HG03196 (cell line): ENCODE measurements at regions not wholly inside any gene's neighbourhood (a gene's known extent, or its start where the extent isn't known, plus 50 kb on each side); places are given as distances from the start of the nearest gene placed in this dataset.
"Not testable (repeated sequence)": the region's sequence is repeated elsewhere in the genome, so short reads cannot be mapped to it uniquely, and the experiment has no call there.

Experiments
- ATAC-seq: cut with Tn5 transposase; IDR thresholded peaks from one replicate; pipeline ENCODE4 v1.9.1; 2021; ENCODE audit not compliant: unreplicated experiment

DNA sequence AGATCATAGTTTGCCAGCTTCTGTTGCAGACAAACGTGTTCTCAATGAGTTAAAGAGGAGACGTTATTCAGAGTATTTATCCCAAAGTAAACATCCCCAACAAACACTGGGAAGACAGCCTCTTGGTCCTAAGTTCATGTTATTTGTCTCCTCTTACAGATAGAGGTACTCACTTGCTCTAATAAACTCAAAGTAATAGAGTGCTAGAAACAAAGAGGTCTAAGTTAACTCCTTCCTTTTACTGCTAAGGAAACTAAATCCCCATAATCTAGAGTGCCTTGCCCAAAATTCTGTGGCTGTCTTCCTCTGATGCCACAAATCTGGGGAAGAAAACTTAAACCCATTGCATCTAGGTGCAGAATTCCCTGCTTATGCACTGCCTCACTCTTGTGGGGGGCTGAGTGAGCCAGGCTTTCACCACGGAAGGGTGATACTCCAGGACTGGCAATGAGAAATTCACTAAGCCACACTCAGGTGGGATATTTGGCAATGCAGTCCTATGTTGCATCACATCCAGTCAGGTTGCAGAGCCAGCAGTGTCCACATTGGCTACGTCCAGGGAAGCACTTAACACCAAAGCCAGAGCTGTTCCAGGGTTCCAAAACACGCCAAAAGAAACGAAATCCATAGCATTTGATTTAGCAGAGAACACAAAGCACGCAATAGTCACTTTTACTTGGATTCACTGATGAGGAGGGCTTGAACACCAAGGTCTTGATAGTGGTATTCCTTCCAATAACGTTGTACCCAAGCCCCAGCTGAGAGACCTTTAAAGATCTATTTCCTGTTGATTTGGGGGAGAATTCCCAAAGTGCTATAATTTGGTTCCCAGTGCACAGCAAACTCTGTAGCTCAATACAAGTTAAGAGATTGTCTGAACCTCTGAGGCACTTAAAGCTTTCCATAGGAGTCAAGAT is 81.0 kb upstream of the FOXQ1 start:
- no peak for ATAC-seq

GRCh38 chr6:1230281-1230680 is 81.6 kb upstream of the FOXQ1 start:
- no peak for ATAC-seq

- no peak for ATAC-seq
Measured at GRCh38 chr6:1229808-1230207, 82.1 kb upstream of the FOXQ1 start.

DNA sequence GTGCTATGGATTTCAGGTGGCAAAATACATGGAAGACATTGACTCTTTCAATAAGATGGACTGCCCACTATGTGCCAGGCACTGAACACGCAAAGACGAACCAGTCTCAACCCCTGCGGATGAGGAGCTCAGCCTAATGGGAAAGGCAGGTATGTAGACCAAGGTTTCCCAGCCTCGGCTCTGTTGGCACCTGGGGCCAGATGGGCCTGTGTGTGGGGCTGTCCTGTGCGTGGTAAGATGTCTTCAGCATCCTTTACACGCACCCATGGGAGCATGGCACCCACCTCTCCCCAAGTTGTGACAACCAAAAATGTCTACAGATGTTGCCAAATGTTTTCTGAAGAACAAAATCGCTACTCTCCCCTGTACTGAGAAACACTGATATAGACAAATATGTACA is 82.6 kb upstream of the FOXQ1 start:
- no peak for ATAC-seq

DNA sequence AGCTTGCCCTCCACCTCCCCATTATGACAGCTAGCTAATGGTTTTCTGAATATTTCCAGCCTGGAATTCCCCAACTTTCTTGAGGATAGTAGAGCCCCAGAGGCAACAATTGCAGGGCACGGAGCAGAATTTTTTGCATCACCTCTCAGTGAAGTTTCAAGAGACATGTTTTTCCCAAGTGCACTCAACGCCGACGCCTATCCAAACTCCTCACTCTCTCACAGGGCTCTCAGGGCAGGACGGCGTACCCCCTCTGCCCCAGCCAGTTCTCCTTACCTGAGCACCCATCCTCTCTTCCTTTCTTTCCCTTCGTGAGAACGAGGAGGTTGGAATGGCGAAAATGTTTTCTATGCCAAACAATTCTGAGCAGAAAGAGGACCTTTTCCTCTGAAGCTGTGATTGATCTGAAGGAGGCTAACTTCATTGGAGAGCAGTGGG is 83.1 kb upstream of the FOXQ1 start:
- ATAC-seq = no peak

DNA sequence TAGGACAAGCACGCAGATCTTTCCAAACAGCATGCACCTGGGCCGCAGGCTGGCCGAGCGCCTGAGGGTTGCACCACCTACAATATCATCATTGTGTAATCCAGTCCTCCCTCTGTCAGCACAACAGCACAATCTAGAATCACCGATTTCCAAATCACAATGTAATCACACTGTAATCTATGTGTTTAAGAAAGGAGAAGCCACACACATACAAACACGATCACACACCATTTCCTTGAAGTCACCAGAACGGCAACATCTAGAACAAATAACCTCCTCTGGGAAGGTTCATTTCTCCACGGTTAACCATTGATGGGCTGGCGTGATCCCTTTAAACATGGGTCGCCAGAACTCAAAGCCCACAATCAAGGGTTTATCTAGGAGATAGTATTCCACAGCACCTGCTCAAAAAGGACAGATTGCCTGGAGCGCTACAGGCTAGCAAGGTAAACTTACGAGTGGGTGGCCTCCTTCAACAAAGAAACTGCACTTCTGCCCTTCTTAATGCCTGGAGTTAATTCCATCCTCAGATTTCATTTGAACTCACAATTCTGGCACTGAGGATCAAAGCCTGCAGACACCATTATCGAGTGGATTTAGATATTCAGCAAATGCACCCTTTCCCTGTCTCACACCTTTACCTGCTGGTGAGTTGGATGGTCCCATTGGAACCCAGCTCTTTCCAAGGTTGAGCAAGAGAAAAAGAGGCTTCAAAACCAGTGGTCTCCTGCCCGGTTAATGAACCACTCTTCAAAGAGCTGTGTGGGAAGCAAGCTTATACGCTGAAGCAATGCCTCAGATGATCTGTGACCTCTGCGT is 83.8 kb upstream of the FOXQ1 start:
- no peak for ATAC-seq

DNA sequence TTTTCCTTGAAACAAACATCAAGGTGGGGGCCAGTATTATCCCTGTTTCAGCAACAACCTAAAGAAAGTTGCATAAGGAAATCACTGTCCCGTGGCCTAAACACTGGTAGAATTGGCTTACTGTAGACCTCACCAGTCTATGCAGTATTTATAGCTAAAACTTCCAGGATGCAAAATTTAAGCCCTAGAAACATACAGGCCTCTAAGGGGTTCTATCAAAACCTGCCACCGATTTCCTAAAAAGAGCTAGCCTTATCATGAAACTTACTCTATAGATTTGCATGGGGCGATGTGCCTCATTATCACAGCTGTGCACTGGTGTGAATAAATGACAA is 84.3 kb upstream of the FOXQ1 start:
- no peak for ATAC-seq

DNA sequence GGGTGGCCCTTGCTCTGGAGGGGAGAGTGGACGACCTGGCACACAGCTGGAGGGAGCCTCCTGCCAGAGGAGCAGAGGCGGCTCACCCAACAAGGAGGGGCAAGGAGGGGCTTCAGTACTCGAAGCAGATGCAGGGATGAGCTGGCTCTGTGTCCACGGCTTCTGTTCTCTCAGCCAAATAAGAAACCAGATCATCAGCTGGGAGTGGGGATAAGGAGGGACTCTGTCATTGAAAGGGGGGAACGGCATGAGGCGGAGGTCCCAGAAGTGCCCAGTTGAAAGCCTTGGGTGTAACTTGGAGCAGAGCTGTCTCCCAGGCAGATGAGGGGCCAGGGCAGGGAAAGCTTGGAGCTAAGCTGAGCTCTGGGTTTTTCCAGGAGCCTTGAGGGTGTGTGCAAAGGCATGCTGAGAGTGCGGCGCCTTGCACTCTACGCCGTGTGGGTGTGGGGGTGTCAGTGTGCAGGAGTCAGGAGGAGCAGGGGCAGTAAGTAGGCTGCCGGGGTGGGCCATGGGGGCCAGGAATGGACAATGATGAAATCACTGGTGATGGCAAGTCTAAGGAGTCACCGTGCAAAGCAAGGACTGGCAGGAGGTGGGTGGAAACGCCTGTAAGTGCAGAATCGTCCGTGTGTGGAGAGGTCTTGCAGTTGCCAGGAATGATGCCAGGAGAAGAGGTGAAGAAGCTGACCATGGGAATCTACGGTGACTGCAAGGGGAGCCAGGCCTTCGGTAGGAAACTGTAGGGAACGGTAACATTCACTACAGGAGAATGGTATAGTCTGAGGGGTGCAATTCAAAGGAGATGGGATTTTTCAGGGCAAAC is 85.4 kb upstream of the FOXQ1 start:
- no peak for ATAC-seq

DNA sequence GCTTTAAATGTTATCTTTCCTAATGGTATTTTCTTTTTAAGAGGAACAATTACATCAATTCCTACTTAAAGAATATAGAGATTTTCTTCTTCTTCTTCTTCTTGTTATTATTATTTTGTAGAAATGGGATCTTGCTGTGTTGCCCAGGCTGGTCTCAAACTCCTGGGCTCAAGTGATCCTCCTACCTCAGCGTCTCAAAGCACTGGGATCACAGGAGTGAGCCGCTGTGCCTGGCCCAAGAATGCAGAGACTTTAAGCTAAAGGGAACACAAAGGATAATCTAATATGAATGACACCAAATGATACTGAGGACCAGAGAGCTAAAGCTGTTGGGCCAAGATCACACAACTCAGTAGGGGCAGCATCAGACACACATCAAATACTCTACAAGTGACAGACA is 87.4 kb upstream of the FOXQ1 start:
- ATAC-seq = no peak

DNA sequence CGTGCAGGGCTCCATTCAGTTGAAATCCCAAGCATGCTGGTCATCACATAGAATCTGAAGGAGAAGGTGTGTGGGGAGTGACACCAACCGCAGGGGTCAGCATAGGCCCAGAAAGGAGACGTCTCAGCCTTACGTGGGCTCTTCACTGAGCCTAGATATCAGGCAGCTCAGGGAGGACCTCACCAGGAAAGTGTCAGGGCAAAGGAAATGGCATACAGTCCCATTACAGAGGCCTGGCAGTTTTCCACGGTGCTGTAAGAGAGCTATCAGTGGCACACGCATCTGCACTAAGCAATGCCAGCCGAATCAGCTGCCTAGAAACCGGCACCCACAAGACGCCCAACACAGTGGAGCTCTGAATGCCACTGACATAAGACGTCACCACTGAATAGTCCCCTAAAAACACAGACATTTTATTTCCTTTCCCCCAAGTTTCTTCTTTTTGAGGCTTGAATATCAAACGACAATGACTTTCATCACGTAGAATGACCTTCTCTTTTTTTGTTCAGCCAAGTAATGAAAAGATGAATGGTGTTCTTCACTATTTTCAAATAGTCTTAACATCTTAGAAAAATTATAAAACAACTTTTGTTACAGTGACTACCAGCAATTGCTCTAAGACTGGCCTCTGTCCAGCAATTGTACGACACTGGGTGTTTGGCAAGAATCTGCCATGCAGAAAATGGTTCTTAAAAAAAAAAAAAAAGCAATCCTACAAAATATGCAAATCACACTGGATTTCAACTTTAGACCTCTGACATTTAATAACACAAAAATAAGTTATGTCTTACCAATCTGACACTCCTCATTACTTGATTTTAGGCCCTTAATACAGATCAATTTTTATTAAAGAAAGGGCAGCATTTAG is 88.9 kb upstream of the FOXQ1 start:
- ATAC-seq = no peak

DNA sequence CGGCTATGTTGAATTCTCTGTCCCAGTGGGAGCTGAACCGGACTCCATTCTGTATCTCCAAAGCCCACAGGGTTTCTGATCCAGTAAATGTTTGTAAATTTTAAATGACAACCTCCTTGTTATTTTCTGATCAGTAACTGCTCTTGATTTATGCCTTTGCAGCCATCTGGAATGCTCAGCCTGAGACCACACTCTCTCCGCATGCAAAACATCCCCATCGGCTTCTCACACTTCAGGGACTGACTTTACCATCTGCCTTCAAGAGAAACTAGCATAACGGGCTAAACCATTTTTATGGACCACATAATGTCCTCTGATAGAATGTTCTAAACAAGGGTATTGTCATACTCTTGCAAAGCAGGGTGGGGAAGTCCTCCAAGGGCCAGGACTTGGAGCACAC is 94.5 kb upstream of the FOXQ1 start:
- ATAC-seq = no peak

DNA sequence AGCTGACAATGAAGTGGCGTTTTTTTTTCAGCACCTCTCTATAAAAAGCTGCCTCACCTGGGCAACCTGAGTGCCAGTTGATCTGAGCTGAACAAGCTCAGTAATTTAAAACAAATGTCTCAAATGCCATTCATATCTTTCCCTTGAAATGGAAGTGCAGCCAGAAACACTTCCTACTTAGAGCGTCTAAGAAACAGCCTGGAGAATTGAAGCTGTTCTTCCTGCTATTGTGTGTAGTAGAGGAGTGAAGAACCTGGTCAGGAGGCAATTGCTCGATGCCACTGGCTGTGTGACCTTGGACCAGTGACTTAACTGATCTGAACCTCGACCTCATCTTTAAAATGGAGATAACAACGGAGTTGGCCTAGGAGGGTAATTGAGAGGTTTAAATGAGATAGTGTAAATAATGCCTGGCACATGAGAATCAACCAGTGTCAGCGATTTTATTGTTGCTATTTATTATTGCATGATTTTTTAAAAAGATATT is 95.4 kb upstream of the FOXQ1 start:
- ATAC-seq = no peak

DNA sequence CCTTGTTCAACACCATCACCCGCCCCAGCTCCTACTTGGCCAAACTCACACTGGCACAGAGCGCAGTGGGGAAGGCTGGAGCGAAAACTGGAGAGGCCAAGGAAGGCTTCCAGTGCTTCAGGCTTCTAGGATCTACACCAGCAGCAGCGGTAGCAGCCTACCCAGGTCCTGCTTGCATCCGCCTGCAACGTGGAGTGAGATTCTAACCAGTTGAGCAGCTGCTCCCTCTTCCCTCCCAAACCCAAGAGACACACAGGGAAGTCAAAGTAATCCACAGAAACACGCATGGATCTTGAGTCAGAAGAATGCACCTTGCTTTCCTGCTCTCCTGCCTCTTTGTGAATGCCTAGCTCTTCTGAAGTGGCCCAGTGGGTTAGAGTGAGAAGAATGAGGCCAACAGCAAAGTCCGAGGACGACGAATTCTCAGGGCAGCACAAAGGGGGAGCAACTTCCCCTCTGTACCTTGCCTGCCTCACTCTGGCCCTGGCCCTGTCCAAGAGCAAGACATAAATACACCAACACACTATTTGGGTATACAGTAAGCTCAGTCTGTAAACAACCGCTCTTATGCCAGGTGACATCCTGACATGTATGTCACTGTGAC is 95.9 kb upstream of the FOXQ1 start:
- ATAC-seq = no peak

DNA sequence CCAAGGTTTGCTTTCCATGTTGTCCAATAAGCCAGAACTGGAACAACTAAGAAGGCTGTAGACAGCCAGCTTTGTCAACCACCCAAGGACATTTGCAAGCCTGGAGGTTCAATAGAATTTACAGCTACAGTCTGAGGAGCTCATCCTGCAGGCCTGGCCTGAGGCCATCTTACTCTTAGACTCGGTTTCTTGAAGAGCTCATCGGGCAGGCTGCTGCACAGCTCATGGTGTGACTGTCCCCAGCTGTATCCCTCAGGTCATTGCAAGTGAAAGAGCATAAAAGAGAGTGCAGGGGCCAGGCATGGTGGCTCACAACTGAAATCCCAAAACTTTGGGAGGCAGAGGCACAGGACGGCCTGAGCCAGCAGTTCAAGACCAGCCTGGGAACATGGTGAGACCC is 96.9 kb upstream of the FOXQ1 start:
- no peak for ATAC-seq

- ATAC-seq = no peak
Measured at GRCh38 chr6:1212919-1213318, 99.0 kb upstream of the FOXQ1 start.

DNA sequence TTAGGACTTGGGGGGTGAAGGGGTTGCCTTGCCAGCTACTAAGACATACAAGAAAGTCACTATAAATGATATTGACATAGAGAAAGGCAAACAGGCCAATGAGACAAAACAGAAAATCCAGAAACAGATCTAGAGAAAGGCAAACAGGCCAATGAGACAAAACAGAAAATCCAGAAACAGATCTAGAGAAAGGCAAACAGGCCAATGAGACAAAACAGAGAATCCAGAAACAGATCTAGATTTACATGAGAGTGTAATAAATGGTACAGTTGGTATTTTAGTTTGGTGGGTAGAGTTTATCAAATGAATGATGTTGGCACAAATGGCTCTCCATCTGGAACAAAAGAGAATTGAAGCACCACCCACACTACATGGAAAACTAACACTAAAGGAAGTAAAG is 99.8 kb upstream of the FOXQ1 start:
- ATAC-seq = not testable (repeated sequence)

- ATAC-seq = not testable (repeated sequence)
Measured at GRCh38 chr6:1210631-1211030, 101.3 kb upstream of the FOXQ1 start.

DNA sequence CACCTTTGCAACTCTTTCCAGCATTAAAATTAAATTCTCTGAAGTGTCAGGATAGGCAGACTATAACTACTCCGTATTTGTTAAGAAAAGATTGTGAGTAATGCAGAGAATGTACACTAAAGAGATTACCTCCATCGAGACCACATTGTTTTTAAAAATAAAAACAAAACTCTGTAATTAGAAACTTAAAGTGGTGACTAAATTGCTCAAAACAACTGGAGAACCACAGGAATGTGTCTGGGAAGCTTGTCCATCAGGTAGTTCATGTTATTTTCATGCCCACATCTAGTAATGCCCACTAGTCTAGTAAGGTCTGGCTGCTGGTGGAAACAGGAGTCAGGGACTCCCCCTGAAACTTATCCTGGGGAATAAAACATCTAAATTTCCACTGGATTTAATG is 103.0 kb upstream of the FOXQ1 start:
- no peak for ATAC-seq

- no peak for ATAC-seq
Measured at GRCh38 chr6:1203546-1203945, 108.4 kb upstream of the FOXQ1 start.

- ATAC-seq = no peak
Measured at GRCh38 chr6:1202201-1202600, 109.7 kb upstream of the FOXQ1 start.
